GM12872 (cell line): ENCODE measurements at regions not wholly inside any gene's neighbourhood (a gene's known extent, or its start where the extent isn't known, plus 50 kb on each side); places are given as distances from the start of the nearest gene placed in this dataset.

Experiments used
- TF ChIP-seq, protein P1 (sequence below): IDR thresholded peaks from 3 replicates; pipeline ENCODE4 v1.5.1; 2011; ENCODE audit warnings: low read depth, mild to moderate bottlenecking, low read length, moderate library complexity; ENCODE audit not compliant: insufficient read depth

DNA sequence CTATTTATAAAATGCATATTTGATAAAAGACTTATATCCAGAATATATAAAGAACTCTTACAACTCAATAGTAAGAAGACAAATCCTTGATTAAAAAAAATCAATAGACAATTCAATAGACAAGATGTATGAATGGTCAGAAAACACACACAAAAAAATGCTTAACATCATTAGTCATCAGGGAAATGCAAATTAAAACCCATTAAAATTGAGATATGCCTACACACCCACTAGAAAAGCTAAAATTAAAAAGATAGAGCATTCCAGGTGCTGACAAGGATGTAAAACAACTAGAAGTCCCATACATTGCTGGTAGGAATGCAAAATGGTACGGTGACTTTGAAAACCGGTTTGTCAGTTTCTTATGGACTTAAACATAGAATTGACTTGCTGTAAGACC is 127.1 kb downstream of the TFAP2B start:
- TF ChIP-seq, protein P1, sequence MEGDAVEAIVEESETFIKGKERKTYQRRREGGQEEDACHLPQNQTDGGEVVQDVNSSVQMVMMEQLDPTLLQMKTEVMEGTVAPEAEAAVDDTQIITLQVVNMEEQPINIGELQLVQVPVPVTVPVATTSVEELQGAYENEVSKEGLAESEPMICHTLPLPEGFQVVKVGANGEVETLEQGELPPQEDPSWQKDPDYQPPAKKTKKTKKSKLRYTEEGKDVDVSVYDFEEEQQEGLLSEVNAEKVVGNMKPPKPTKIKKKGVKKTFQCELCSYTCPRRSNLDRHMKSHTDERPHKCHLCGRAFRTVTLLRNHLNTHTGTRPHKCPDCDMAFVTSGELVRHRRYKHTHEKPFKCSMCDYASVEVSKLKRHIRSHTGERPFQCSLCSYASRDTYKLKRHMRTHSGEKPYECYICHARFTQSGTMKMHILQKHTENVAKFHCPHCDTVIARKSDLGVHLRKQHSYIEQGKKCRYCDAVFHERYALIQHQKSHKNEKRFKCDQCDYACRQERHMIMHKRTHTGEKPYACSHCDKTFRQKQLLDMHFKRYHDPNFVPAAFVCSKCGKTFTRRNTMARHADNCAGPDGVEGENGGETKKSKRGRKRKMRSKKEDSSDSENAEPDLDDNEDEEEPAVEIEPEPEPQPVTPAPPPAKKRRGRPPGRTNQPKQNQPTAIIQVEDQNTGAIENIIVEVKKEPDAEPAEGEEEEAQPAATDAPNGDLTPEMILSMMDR, result no peak

DNA sequence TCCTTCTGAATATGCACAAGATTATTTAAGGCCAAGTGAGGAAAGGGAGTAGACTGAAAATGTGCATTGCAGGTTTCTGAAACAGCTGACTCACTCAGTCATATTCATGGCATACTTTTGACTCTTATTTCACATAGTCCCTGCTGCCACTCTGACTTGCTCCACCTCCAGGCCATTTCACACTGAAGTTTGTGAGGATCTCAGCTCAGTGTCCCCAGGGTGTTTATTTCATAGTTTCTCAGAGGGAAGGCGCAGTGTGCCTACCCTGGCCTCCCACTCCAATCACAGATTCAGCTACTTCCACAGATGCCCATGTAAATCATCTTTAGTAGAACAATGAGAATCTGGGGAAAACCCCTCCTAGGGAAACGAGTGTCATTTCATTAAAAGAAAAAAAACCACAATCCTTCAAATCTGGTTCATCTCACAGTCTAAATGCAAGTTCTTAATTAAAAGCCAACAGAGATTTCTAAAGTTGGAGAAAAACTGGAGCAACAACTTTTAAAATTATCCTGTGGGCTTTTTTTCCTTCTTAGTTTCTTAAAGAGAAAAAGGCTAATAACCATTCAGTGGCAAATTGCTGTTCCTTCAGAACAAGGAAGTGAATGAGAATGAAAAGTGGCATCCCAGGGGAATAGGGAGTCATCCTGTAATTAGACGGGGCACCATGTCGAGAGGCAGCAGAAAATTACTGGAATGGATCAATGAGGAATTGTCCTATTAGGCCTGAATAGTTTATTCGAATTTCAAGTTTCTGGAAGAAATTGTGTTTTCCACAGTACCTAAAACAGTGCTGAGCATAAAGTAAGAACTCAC is 133.6 kb downstream of the TFAP2B start:
- TF ChIP-seq, protein P1, result no peak

DNA sequence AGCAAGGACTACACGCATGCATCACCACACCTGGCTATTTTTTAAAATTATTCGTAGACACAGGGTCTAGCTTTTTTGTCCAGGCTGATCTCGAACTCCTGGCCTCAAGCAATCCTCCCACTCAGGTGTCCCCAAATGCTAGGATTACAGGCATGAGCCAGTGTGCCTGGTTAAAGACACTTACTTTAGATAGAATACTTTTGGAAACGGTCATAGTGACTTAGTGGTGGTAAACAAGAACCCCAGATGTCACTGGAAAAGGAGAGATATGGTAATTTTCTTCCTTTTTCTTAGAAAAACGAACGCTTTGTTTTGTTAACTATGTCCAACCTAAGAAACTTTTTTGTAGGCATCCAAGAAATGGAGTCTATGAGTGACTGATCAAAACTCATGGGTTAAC is 137.3 kb downstream of the TFAP2B start:
- TF ChIP-seq, protein P1, result no peak

DNA sequence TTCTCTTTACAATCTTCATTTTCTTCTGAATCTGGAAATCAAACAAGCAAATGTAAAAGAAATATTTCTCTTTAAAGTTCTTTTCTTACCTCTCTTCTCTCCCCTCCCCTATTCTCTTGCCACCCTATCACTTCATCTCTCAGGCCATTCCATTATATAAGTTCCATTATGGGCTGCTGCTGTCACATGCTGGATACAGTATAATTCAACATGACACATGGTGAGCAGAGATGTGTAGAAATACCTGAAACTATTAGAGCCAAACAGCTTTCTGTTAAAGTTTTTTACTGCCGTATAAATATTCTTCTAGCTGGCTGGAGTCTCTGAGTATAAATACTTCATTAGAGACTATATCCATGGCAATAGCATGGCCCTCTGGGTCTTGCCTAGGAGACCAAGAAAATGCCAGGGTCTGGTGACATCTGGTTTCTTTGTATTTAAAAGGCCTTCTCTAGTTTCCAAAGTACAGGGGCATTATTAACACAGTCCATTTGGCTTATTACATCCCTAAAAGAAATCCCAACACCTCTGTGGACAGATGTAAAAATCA is 139.6 kb downstream of the TFAP2B start:
- TF ChIP-seq, protein P1, result no peak

DNA sequence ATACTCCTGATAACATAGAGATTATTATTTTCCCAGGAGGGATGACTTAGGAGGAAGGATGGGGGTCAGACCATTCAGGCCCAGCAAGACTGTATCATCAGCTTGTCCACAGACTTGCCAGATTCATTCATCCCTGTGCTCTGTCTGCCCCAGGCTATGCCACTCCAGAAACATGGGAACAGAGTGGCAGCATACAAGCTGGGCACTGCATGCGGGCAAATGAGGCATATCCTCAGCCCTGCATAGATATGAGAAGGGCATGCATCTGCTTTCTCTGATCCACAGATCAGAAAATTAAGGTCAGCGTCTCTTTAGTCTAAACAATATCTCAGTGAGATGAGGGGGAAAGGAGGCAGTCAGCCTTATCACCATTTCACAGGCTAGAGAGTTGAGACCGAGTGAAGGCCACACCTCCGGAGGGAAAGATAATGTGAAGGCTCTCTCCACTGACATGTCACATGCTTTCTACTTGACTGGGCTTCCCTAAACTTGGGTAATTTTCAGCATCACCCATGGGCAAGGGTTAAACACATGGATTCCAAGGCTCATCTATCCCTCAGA is 140.5 kb downstream of the TFAP2B start:
- TF ChIP-seq, protein P1, result no peak

DNA sequence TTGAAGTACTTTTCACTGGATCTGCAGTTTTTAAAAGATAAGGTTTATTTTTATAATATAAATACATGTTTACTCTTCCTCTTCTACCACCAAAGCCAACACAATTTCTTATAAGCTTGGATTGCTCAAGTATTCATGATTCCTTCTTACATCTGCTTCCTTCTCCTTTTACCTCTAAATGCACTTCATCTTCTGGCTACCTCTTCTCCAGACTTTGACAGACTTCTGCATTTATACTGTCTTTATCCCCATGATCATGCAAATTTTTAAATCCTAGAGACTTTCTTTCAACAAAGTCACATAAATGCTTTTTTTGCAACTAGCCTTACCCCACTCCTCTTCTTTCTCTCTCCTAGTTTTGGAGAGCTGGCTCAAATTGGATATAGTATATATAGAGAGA is 142.9 kb downstream of the TFAP2B start:
- TF ChIP-seq, protein P1, result no peak

DNA sequence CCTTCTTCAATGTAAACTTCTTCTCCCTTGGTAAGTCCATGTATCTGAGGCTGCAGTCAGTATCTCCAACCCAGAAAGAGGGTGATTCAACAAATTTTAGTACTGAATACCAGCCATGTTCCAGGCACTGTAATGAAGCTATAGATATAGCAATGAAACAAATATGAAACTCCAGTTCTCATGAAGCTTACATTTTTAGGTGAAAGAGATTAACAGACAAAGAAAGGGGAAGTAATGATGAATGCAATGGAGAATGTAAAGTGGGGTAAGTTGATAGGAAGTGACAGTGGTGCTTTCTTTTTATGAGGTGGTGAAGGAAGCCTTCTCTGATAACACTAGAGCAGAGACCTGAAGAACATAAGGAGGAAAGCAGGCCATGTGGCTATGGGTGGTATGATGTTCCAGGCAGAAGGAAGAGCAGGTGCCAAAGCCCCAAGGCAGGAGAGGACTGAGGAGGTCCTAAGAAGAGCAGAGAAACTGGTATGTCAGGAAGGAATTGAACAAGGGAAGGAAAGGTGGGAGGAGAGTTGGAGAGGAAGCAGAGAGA is 143.6 kb downstream of the TFAP2B start:
- TF ChIP-seq, protein P1, result no peak
